IMR-90 (cell line): ENCODE measurements at regions not wholly inside any gene's neighbourhood (a gene's known extent, or its start where the extent isn't known, plus 50 kb on each side); places are given as distances from the start of the nearest gene placed in this dataset.

ENCODE experiments used
- ATAC-seq: fragments of 200-7000 bp; cut with Tn5 transposase; 2 replicates; pipeline ENCODE4 v1.9.1; 2020; ENCODE audit warnings: low read depth, mild to moderate bottlenecking, moderate library complexity
- BruUV-seq: library from RNA; stranded (reverse); fragments of 400-500 nt; replicated peaks from 2 replicates; lab custom pipeline; 2021; lab: Mats Ljungman, UMichigan
- CTCF ChIA-PET: fragments of 300-600 bp; formaldehyde crosslinking; extraction: SDS; loops from one replicate; lab custom pipeline; 2021; ENCODE audit warnings: antibody characterized with exemption; lab: Yijun Ruan, JAX
- POLR2A ChIA-PET: fragments of 300-600 bp; sonication (Branson Sonifier 250); formaldehyde crosslinking; loops from one replicate; lab custom pipeline; 2022; ENCODE audit warnings: antibody characterized with exemption; ENCODE audit not compliant: unreplicated experiment; lab: Charles Lee
- DNase-seq: peaks from one replicate; pipeline ENCODE4 v3.0.0; 2013
- H2AFZ ChIP-seq: replicated peaks from 2 replicates; pipeline ENCODE3; 2013; ENCODE audit warnings: low read length, mild to moderate bottlenecking; ENCODE audit not compliant: poor library complexity
- H2AK5ac ChIP-seq: 2 replicates; pipeline ENCODE4 v1.6.1; 2013; ENCODE audit warnings: low read depth, low read length, inconsistent platforms
- H2AK9ac ChIP-seq: replicated peaks from 2 replicates; pipeline ENCODE3; 2013; ENCODE audit warnings: mild to moderate bottlenecking, low read depth, low read length, moderate library complexity; ENCODE audit not compliant: poor library complexity
- H2BK120ac ChIP-seq: 2 replicates; pipeline ENCODE4 v1.6.1; 2013; ENCODE audit warnings: low read depth, low read length, inconsistent platforms
- H2BK15ac ChIP-seq: 3 replicates; pipeline ENCODE4 v1.6.1; 2013; ENCODE audit warnings: low read depth, low read length, inconsistent platforms
- H2BK20ac ChIP-seq: 2 replicates; pipeline ENCODE4 v1.6.1; 2013; ENCODE audit warnings: low read depth, mild to moderate bottlenecking, inconsistent platforms, low read length, moderate library complexity
- H2BK5ac ChIP-seq: 2 replicates; pipeline ENCODE4 v1.6.1; 2013; ENCODE audit warnings: mild to moderate bottlenecking, low read depth, low read length, inconsistent platforms; ENCODE audit not compliant: poor library complexity, severe bottlenecking
- H3K14ac ChIP-seq: replicated peaks from 2 replicates; pipeline ENCODE4 v1.6.1; 2013; ENCODE audit warnings: low read depth, low read length, inconsistent platforms
- H3K18ac ChIP-seq: 2 replicates; pipeline ENCODE4 v1.6.1; 2013; ENCODE audit warnings: low read depth, low read length, control low read depth
- H3K23ac ChIP-seq: 2 replicates; pipeline ENCODE4 v1.6.1; 2013; ENCODE audit warnings: low read depth, low read length, inconsistent platforms
- H3K27ac ChIP-seq: 2 replicates; pipeline ENCODE4 v1.5.1; 2013; ENCODE audit warnings: mild to moderate bottlenecking, control low read depth, low read length; ENCODE audit not compliant: insufficient read depth
- H3K27me3 ChIP-seq: 2 replicates; pipeline ENCODE4 v1.6.1; 2013; ENCODE audit warnings: low read length; ENCODE audit not compliant: control insufficient read depth, insufficient read depth
- H3K36me3 ChIP-seq: 2 replicates; pipeline ENCODE4 v1.6.1; 2013; ENCODE audit warnings: low read length, mixed read lengths; ENCODE audit not compliant: control insufficient read depth, insufficient read depth
- H3K4ac ChIP-seq: 2 replicates; pipeline ENCODE4 v1.6.1; 2013; ENCODE audit warnings: low read depth, low read length, inconsistent platforms
- H3K4me1 ChIP-seq: 2 replicates; pipeline ENCODE4 v1.6.1; 2013; ENCODE audit warnings: low read length, mixed read lengths; ENCODE audit not compliant: control insufficient read depth, insufficient read depth
- H3K4me2 ChIP-seq: 2 replicates; pipeline ENCODE4 v1.6.1; 2013; ENCODE audit warnings: low read depth, mild to moderate bottlenecking, control low read depth, low read length, moderate library complexity
- H3K4me3 ChIP-seq: 2 replicates; pipeline ENCODE4 v1.5.1; 2013; ENCODE audit warnings: low read depth, mild to moderate bottlenecking, control low read depth, low read length, moderate library complexity; ENCODE audit not compliant: insufficient read depth
- H3K56ac ChIP-seq: 2 replicates; pipeline ENCODE4 v1.6.1; 2013; ENCODE audit warnings: low read length, inconsistent platforms; ENCODE audit not compliant: insufficient read depth; ENCODE audit errors: extremely low read depth
- H3K79me1 ChIP-seq, 2 experiments: 2 replicates each; pipeline ENCODE4 v1.6.1; 2013; ENCODE audit warnings: low read length in 2 of 2, inconsistent platforms in 1 of 2, low read depth in 1 of 2
- H3K9ac ChIP-seq: 2 replicates; pipeline ENCODE4 v1.6.1; 2013; ENCODE audit warnings: low read depth, low read length, control low read depth
- H3K9me1 ChIP-seq: 2 replicates; pipeline ENCODE4 v1.6.1; 2013; ENCODE audit warnings: low read length, inconsistent platforms; ENCODE audit not compliant: insufficient read depth
- H3K9me3 ChIP-seq: 2 replicates; pipeline ENCODE4 v1.6.1; 2013; ENCODE audit warnings: low read length; ENCODE audit not compliant: control insufficient read depth, insufficient read depth
- H4K20me1 ChIP-seq: 2 replicates; pipeline ENCODE4 v1.6.1; 2013; ENCODE audit warnings: low read length, inconsistent platforms; ENCODE audit not compliant: insufficient read depth
- H4K5ac ChIP-seq: 2 replicates; pipeline ENCODE4 v1.6.1; 2013; ENCODE audit warnings: mild to moderate bottlenecking, low read depth, low read length, control low read depth
- H4K8ac ChIP-seq, 2 experiments: 2 replicates each; pipeline ENCODE4 v1.6.1; 2013; ENCODE audit warnings: low read depth in 2 of 2, low read length in 2 of 2, control low read depth in 1 of 2, inconsistent platforms in 1 of 2
- H4K91ac ChIP-seq: 2 replicates; pipeline ENCODE4 v1.6.1; 2013; ENCODE audit warnings: low read depth, low read length, inconsistent platforms; ENCODE audit not compliant: insufficient read depth
- BHLHE40 ChIP-seq: fragments of 150-350 bp; IDR thresholded peaks from 2 replicates; pipeline ENCODE4 v1.6.1; 2016; ENCODE audit warnings: mild to moderate bottlenecking, low read depth, low read length
- RAD21 ChIP-seq: IDR thresholded peaks from 2 replicates; pipeline ENCODE4 v1.6.1; 2012; ENCODE audit warnings: low read length, improper control_type of control experiment
- RCOR1 ChIP-seq: IDR thresholded peaks from 2 replicates; pipeline ENCODE4 v1.6.1; 2012; ENCODE audit warnings: mild to moderate bottlenecking, low read length, improper control_type of control experiment; ENCODE audit not compliant: insufficient replicate concordance
- USF2 ChIP-seq: fragments of 150-350 bp; IDR thresholded peaks from 2 replicates; pipeline ENCODE4 v1.6.1; 2017; ENCODE audit warnings: mild to moderate bottlenecking, antibody characterized with exemption, low read length, low read depth
- WGBS, 2 experiments: methylation state at CpG; one replicate each; pipeline versions ENCODE4 v1.1.5 to v1.1.7; 2013; ENCODE audit warnings: missing lambda C conversion rate in 2 of 2; ENCODE audit not compliant: insufficient read length in 1 of 2; ENCODE audit errors: extremely low coverage in 2 of 2; 5-methylcytosine and 5-hydroxymethylcytosine counted together
- dilution Hi-C: fragments of 300-500 bp; cut with HindIII; formaldehyde crosslinking; loops from one replicate; pipeline ENCODE4 v1.14.3; 2018; ENCODE audit warnings: low sequenced_read_pairs; ENCODE audit not compliant: unreplicated experiment
- in situ Hi-C: fragments of 300-500 bp; cut with MboI; formaldehyde crosslinking; loops from 3 replicates; pipeline ENCODE4 v1.14.3; 2019; ENCODE audit warnings: low sequenced_read_pairs, inconsistent platforms, mixed read lengths
- intact Hi-C: fragments of 100-400 bp; cut with micrococcal nuclease; formaldehyde crosslinking; loops from 2 replicates; pipeline ENCODE4 v1.10.0; 2022

- intact Hi-C loops, result loop anchor here (5.0 to 10.0 kb wide), 4 partner anchors 133 to 360 kb away; partner anchors contain the start of gene STX18
- H3K27ac ChIP-seq, result no peak overlapping the region
- no peaks in the 10 kb centered on the region for H4K20me1 ChIP-seq
- no peaks in the 10 kb centered on the region for H3K79me1 ChIP-seq
- no peak overlapping the region for H4K8ac ChIP-seq
- no peak overlapping the region for H3K4me3 ChIP-seq
- peaks cover 5% of the 10 kb centered on the region for H3K27me3 ChIP-seq
- H3K4me2 ChIP-seq, result no peak overlapping the region
- H3K9me3 ChIP-seq, result no peaks in the 10 kb centered on the region
- no peak overlapping the region for H2AK9ac ChIP-seq
- no peaks in the 10 kb centered on the region for H3K36me3 ChIP-seq
- TF ChIP-seq USF2 (no peak), BHLHE40 (no peak), RCOR1 (no peak), RAD21 (no peak)
- H3K56ac ChIP-seq, result no peak overlapping the region
- no peak for DNase-seq
- H3K9ac ChIP-seq, result no peak overlapping the region
- H2AK5ac ChIP-seq, result no peak overlapping the region
- ChIA-PET POLR2A (no interaction called here), CTCF (no interaction called here)
- no peak overlapping the region for H3K18ac ChIP-seq
- no peak overlapping the region for H2BK120ac ChIP-seq
- no peak overlapping the region for H3K14ac ChIP-seq
- H3K4me1 ChIP-seq, result peaks cover 11% of the 10 kb centered on the region
- no peak for ATAC-seq
- no peak overlapping the region for H2BK20ac ChIP-seq
- H3K23ac ChIP-seq, result no peak overlapping the region
- H4K91ac ChIP-seq, result no peak overlapping the region
- no peak overlapping the region for H3K4ac ChIP-seq
- BruUV-seq, result no TSS peak
- H2BK5ac ChIP-seq, result no peak overlapping the region
- no peak overlapping the region for H2AFZ ChIP-seq
- H3K9me1 ChIP-seq, result peaks cover 6% of the 10 kb centered on the region; the same call in 1 of the 2 replicates
- dilution Hi-C loops, result no loop called here
- 82% methylated on average over 1 of the region's 3 CpGs; no CpG with 5 or more reads in 1 of the 2 experiments for WGBS, 2 experiments
- H2BK15ac ChIP-seq, result no peak overlapping the region
- H4K5ac ChIP-seq, result no peak overlapping the region
- in situ Hi-C loops, result no loop called here
Observed at GRCh38 chr4:4675051-4675581, 133.3 kb upstream of the STX18 start.
